H1 (cell line): ENCODE measurements at regions not wholly inside any gene's neighbourhood (a gene's known extent, or its start where the extent isn't known, plus 50 kb on each side); places are given as distances from the start of the nearest gene placed in this dataset.

ENCODE experiments used
- CTCF ChIA-PET: fragments of 300-600 bp; sonication (Branson Sonifier 250); formaldehyde crosslinking; loops from one replicate; lab custom pipeline; 2021; ENCODE audit not compliant: partially characterized antibody; lab: Charles Lee
- POLR2A ChIA-PET: fragments of 300-600 bp; sonication (Branson Sonifier 250); formaldehyde crosslinking; loops from one replicate; lab custom pipeline; 2021; ENCODE audit warnings: inconsistent platforms; ENCODE audit not compliant: partially characterized antibody; lab: Charles Lee
- DNase-seq, 2 experiments: peaks; one replicate each; pipeline versions ENCODE4 v3.0.0 to v3.0.0-alpha.2; 2010 to 2022; ENCODE audit warnings: low spot score in 2 of 2, low read depth in 1 of 2, mixed read lengths in 1 of 2
- FAIRE-seq: peaks from 2 replicates; lab custom pipeline; 2011; peaks lifted over from hg19 to GRCh38; lab: Jason Lieb, UNC
- H2AFZ ChIP-seq: 2 replicates; pipeline ENCODE4 v1.8.1; 2012; ENCODE audit warnings: low read length, inconsistent platforms
- H2AK5ac ChIP-seq: 2 replicates; pipeline ENCODE4 v1.6.1; 2013; ENCODE audit warnings: low read depth, low read length
- H2BK120ac ChIP-seq: replicated peaks from 2 replicates; pipeline ENCODE3; 2013; ENCODE audit warnings: low read depth, low read length, inconsistent platforms
- H2BK12ac ChIP-seq: 2 replicates; pipeline ENCODE4 v1.6.1; 2013; ENCODE audit warnings: low read depth, low read length
- H2BK15ac ChIP-seq: 2 replicates; pipeline ENCODE4 v1.6.1; 2013; ENCODE audit warnings: low read length
- H2BK20ac ChIP-seq: 2 replicates; pipeline ENCODE4 v1.6.1; 2013; ENCODE audit warnings: low read length
- H2BK5ac ChIP-seq: 2 replicates; pipeline ENCODE4 v1.6.1; 2013; ENCODE audit warnings: low read depth, low read length
- H3K14ac ChIP-seq: 2 replicates; pipeline ENCODE4 v1.6.1; 2013; ENCODE audit warnings: inconsistent platforms; ENCODE audit not compliant: insufficient read length
- H3K18ac ChIP-seq: 2 replicates; pipeline ENCODE4 v1.6.1; 2013; ENCODE audit warnings: low read length; ENCODE audit errors: extremely low read depth
- H3K23ac ChIP-seq: 2 replicates; pipeline ENCODE4 v1.6.1; 2013; ENCODE audit warnings: inconsistent platforms; ENCODE audit not compliant: insufficient read length
- H3K23me2 ChIP-seq: 2 replicates; pipeline ENCODE4 v1.6.1; 2013; ENCODE audit warnings: low read depth, low read length
- H3K27ac ChIP-seq: 2 replicates; pipeline ENCODE4 v1.6.1; 2011; ENCODE audit warnings: low read depth, low read length, inconsistent platforms
- H3K27me3 ChIP-seq, 4 experiments: replicated peaks in 1 of 4; 1 replicate in 1 of 4; 2 replicates in 3 of 4; pipeline versions ENCODE4 v1.6.1 to v1.8.1; 2011 to 2013; ENCODE audit warnings: low read length in 3 of 4, mild to moderate bottlenecking in 3 of 4, inconsistent platforms in 2 of 4, mixed read lengths in 2 of 4, moderate library complexity in 1 of 4; ENCODE audit not compliant: control insufficient read depth in 3 of 4, insufficient read depth in 3 of 4; ENCODE audit errors: extremely low read depth in 1 of 4
- H3K36me3 ChIP-seq, 4 experiments: 2 replicates each; pipeline versions ENCODE4 v1.6.1 to v1.8.1; 2011 to 2013; ENCODE audit warnings: mild to moderate bottlenecking in 4 of 4, low read length in 3 of 4, moderate library complexity in 2 of 4, control low read depth in 1 of 4, inconsistent platforms in 1 of 4; ENCODE audit not compliant: insufficient read depth in 4 of 4, control insufficient read depth in 2 of 4
- H3K4ac ChIP-seq: replicated peaks from 2 replicates; pipeline ENCODE3; 2013; ENCODE audit warnings: low read length, low read depth, mixed read lengths, inconsistent platforms; ENCODE audit not compliant: insufficient read length
- H3K4me1 ChIP-seq, 4 experiments: replicated peaks in 1 of 4; 1 replicate in 1 of 4; 2 replicates in 3 of 4; pipeline versions ENCODE4 v1.6.1 to v1.8.1; 2011 to 2013; ENCODE audit warnings: low read length in 3 of 4, inconsistent platforms in 2 of 4, mixed read lengths in 1 of 4; ENCODE audit not compliant: insufficient read depth in 4 of 4, control insufficient read depth in 3 of 4
- H3K4me2 ChIP-seq, 2 experiments: 2 replicates each; pipeline versions ENCODE4 v1.6.1 to v1.8.1; 2011 to 2013; ENCODE audit warnings: low read depth in 2 of 2, low read length in 2 of 2, control low read depth in 1 of 2, inconsistent platforms in 1 of 2, mild to moderate bottlenecking in 1 of 2; ENCODE audit not compliant: insufficient read depth in 1 of 2
- H3K4me3 ChIP-seq, 4 experiments: fragments of 200-600, 300-600 bp in 1 of 4; sonication (generic), shearing (Covaris generic), sonication (Bioruptor Twin) in 1 of 4; 2 replicates each; pipeline versions ENCODE4 v1.5.1 to v1.8.1; 2011 to 2016; ENCODE audit warnings: low read length in 4 of 4, low read depth in 3 of 4, control low read depth in 2 of 4, inconsistent platforms in 2 of 4, mild to moderate bottlenecking in 2 of 4, mixed read lengths in 1 of 4, moderate library complexity in 1 of 4; ENCODE audit not compliant: insufficient read depth in 2 of 4; ENCODE audit errors: extremely low read depth in 1 of 4
- H3K56ac ChIP-seq: replicated peaks from 2 replicates; pipeline ENCODE3; 2013; ENCODE audit warnings: low read depth, mild to moderate bottlenecking, mixed read lengths, low read length, inconsistent platforms; ENCODE audit not compliant: insufficient read length
- H3K79me1 ChIP-seq: 2 replicates; pipeline ENCODE4 v1.6.1; 2013; ENCODE audit warnings: low read depth, low read length, control low read depth
- H3K79me2 ChIP-seq, 2 experiments: 2 replicates each; pipeline versions ENCODE4 v1.6.1 to v1.8.1; 2012 to 2013; ENCODE audit warnings: low read length in 2 of 2, mild to moderate bottlenecking in 2 of 2, inconsistent platforms in 1 of 2; ENCODE audit not compliant: insufficient read depth in 2 of 2, control insufficient read depth in 1 of 2
- H3K9ac ChIP-seq, 4 experiments: replicated peaks in 1 of 4; 1 replicate in 1 of 4; 2 replicates in 3 of 4; pipeline versions ENCODE4 v1.6.1 to v1.8.1; 2011 to 2013; ENCODE audit warnings: low read depth in 3 of 4, low read length in 3 of 4, control low read depth in 2 of 4, mild to moderate bottlenecking in 2 of 4, moderate library complexity in 2 of 4, inconsistent platforms in 1 of 4; ENCODE audit errors: extremely low read depth in 1 of 4
- H3K9me3 ChIP-seq, 2 experiments: 2 replicates each; pipeline versions ENCODE4 v1.6.1 to v1.8.1; 2012 to 2013; ENCODE audit warnings: mild to moderate bottlenecking in 2 of 2, moderate library complexity in 2 of 2, control low read depth in 1 of 2, inconsistent platforms in 1 of 2, low read depth in 1 of 2, low read length in 1 of 2, mixed read lengths in 1 of 2; ENCODE audit not compliant: insufficient read depth in 2 of 2
- H4K20me1 ChIP-seq, 2 experiments: replicated peaks in 1 of 2; 2 replicates each; pipeline versions ENCODE3 to v1.8.1; 2011 to 2013; ENCODE audit warnings: inconsistent platforms in 2 of 2, low read length in 2 of 2, mild to moderate bottlenecking in 1 of 2; ENCODE audit not compliant: insufficient read depth in 2 of 2, control insufficient read depth in 1 of 2
- H4K5ac ChIP-seq: 2 replicates; pipeline ENCODE4 v1.6.1; 2013; ENCODE audit warnings: low read length, low read depth, mixed read lengths, inconsistent platforms; ENCODE audit not compliant: insufficient read length
- H4K8ac ChIP-seq: 2 replicates; pipeline ENCODE4 v1.8.0; 2013; ENCODE audit warnings: mild to moderate bottlenecking, moderate library complexity, low read length, inconsistent platforms; ENCODE audit not compliant: insufficient read depth; ENCODE audit errors: extremely low read depth
- H4K91ac ChIP-seq: replicated peaks from 2 replicates; pipeline ENCODE3; 2013; ENCODE audit warnings: low read length, mixed read lengths, inconsistent platforms; ENCODE audit not compliant: insufficient read length
- ASH2L ChIP-seq: fragments of 200-600, 300-600 bp; sonication (generic); IDR thresholded peaks from one replicate; pipeline ENCODE4 v1.7.1; 2017; ENCODE audit warnings: low read length
- CBX5 ChIP-seq: fragments of 300-800, 300-1000 bp; sonication (generic); IDR thresholded peaks from 2 replicates; pipeline ENCODE4 v1.7.1; 2016; ENCODE audit warnings: antibody characterized with exemption, low read length, low read depth
- CEBPB ChIP-seq: IDR thresholded peaks from 2 replicates; pipeline ENCODE4 v1.6.1; 2012; ENCODE audit warnings: low read depth, low read length
- EZH2 ChIP-seq: fragments of 200-600 bp; sonication (generic); IDR thresholded peaks from 2 replicates; pipeline ENCODE4 v1.7.1; 2012; ENCODE audit warnings: low read depth, mild to moderate bottlenecking, moderate library complexity, low read length, inconsistent platforms; ENCODE audit not compliant: severe bottlenecking
- GABPA ChIP-seq: IDR thresholded peaks from 2 replicates; pipeline ENCODE4 v1.6.1; 2011; ENCODE audit warnings: mild to moderate bottlenecking, low read length, moderate library complexity, borderline replicate concordance; ENCODE audit not compliant: insufficient read depth
- KDM1A ChIP-seq: fragments of 200-600, 300-600 bp; sonication (generic); IDR thresholded peaks from 2 replicates; pipeline ENCODE4 v1.7.1; 2016; ENCODE audit warnings: mild to moderate bottlenecking, low read length, borderline replicate concordance
- NANOG ChIP-seq: IDR thresholded peaks from 2 replicates; pipeline ENCODE4 v1.6.1; 2011; ENCODE audit warnings: low read length, low read depth, mild to moderate bottlenecking, inconsistent platforms; ENCODE audit not compliant: insufficient read depth, poor library complexity, severe bottlenecking
- NRF1 ChIP-seq: IDR thresholded peaks from 2 replicates; pipeline ENCODE4 v1.6.1; 2011; ENCODE audit warnings: mild to moderate bottlenecking, low read depth, low read length, improper control_type of control experiment
- RFX5 ChIP-seq: IDR thresholded peaks from 2 replicates; pipeline ENCODE4 v1.6.1; 2011; ENCODE audit warnings: low read depth, low read length, improper control_type of control experiment, borderline replicate concordance
- RXRA ChIP-seq: IDR thresholded peaks from 2 replicates; pipeline ENCODE4 v1.6.1; 2011; ENCODE audit warnings: low read depth, mild to moderate bottlenecking, low read length, moderate library complexity; ENCODE audit not compliant: insufficient read depth
- SRF ChIP-seq: IDR thresholded peaks from 2 replicates; pipeline ENCODE4 v1.6.1; 2011; ENCODE audit warnings: mild to moderate bottlenecking, low read depth, low read length, moderate library complexity
- TBP ChIP-seq: IDR thresholded peaks from 2 replicates; pipeline ENCODE4 v1.6.1; 2011; ENCODE audit warnings: low read depth, low read length, improper control_type of control experiment
- WGBS, 2 experiments: shearing (Covaris generic) in 1 of 2; methylation state at CpG; one replicate each; pipeline versions ENCODE4 v1.1.6 to v1.1.7; 2013 to 2015; ENCODE audit warnings: low lambda C conversion rate in 2 of 2, mixed read lengths in 2 of 2, inconsistent platforms in 1 of 2, low coverage in 1 of 2, missing lambda C conversion rate in 1 of 2; ENCODE audit not compliant: insufficient replicate concordance in 2 of 2, insufficient coverage in 1 of 2, insufficient read length in 1 of 2; ENCODE audit errors: extremely low coverage in 1 of 2, missing lambda C conversion rate in 1 of 2; 5-methylcytosine and 5-hydroxymethylcytosine counted together

DNA sequence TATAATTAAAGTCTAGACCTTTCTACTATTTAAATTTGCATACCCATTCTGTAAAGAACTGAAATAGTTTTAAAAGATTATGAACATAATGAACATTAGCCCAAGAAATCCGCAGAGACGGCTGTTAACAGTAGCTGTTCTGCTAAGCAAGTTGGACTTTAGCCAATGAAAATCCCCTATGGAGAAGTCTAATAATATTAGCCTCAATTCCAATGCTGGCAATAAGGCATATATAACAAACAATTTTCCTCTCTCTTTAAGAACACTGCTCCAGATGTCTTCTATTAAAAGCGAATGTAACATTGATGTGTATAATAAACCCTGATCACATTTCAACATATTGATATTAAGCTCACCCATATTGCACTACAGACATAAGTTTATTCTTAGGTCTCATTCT, 221.3 kb upstream of the KCTD3 start:
- H4K20me1 ChIP-seq, result no peaks in the 10 kb centered on the region
- H3K9me3 ChIP-seq, result no peaks in the 10 kb centered on the region
- no peak overlapping the region for H3K14ac ChIP-seq
- FAIRE-seq, result no peak
- CTCF ChIA-PET, result no interaction called here
- H4K91ac ChIP-seq, result no peak overlapping the region
- no peak for DNase-seq
- no peaks in the 10 kb centered on the region for H3K4me1 ChIP-seq
- no peak overlapping the region for H2AK5ac ChIP-seq
- H3K36me3 ChIP-seq, result no peaks in the 10 kb centered on the region
- no peak overlapping the region for H2BK12ac ChIP-seq
- no peak overlapping the region for H2BK120ac ChIP-seq
- H3K23me2 ChIP-seq, result no peaks in the 10 kb centered on the region
- H3K23ac ChIP-seq, result no peak overlapping the region
- H3K18ac ChIP-seq, result no peak overlapping the region
- no peak overlapping the region for H3K4me2 ChIP-seq
- H3K56ac ChIP-seq, result no peak overlapping the region
- no peak overlapping the region for H4K5ac ChIP-seq
- no peak overlapping the region for H4K8ac ChIP-seq
- H2BK5ac ChIP-seq, result no peak overlapping the region
- no peak overlapping the region for H2BK20ac ChIP-seq
- no peaks in the 10 kb centered on the region for H3K27me3 ChIP-seq
- WGBS, 2 experiments, result 93% methylated on average over 3 of the region's 3 CpGs; no CpG with 5 or more reads in 1 of the 2 experiments
- POLR2A ChIA-PET, result no interaction called here
- H2AFZ ChIP-seq, result no peak overlapping the region
- H3K4ac ChIP-seq, result no peak overlapping the region
- H3K4me3 ChIP-seq, result no peak overlapping the region
- TF ChIP-seq KDM1A (no peak), EZH2 (no peak), SRF (no peak), RFX5 (no peak), NRF1 (no peak), RXRA (no peak), GABPA (no peak), TBP (no peak), ASH2L (no peak), CEBPB (no peak), NANOG (no peak), CBX5 (no peak)
- no peak overlapping the region for H3K27ac ChIP-seq
- H2BK15ac ChIP-seq, result no peak overlapping the region
- no peaks in the 10 kb centered on the region for H3K79me2 ChIP-seq
- H3K9ac ChIP-seq, result no peak overlapping the region
- no peaks in the 10 kb centered on the region for H3K79me1 ChIP-seq
